HepG2 (cell line): ENCODE measurements at regions not wholly inside any gene's neighbourhood (a gene's known extent, or its start where the extent isn't known, plus 50 kb on each side); places are given as distances from the start of the nearest gene placed in this dataset.
A peak's percentile ranks its signal among the peaks of the same experiment; 100 is the strongest.

ENCODE experiments used
- E2F5 ChIP-seq: sonication (generic); formaldehyde crosslinking; conservative IDR thresholded peaks from 2 replicates; pipeline ENCODE4 v1.4.0; 2020; ENCODE audit warnings: missing genetic modification reagents
- FOXA1 ChIP-seq, 2 experiments: fragments of 450-650 bp in 1 of 2; sonication (generic) in 1 of 2; formaldehyde crosslinking in 1 of 2; IDR thresholded peaks; 2 replicates each; pipeline versions ENCODE4 v1.4.0 to v1.6.1; 2016 to 2020; ENCODE audit warnings: missing genetic modification reagents in 1 of 2
- GFI1 ChIP-seq: sonication (generic); formaldehyde crosslinking; IDR thresholded peaks from 2 replicates; pipeline ENCODE4 v1.5.0; 2020; ENCODE audit warnings: missing genetic modification reagents, mild to moderate bottlenecking, borderline replicate concordance
- HIC2 ChIP-seq: sonication (generic); formaldehyde crosslinking; IDR thresholded peaks from 2 replicates; pipeline ENCODE4 v1.9.0; 2022; ENCODE audit warnings: low read depth, missing genetic modification reagents
- HOXD1 ChIP-seq: sonication (generic); formaldehyde crosslinking; IDR thresholded peaks from 2 replicates; pipeline ENCODE4 v1.5.0; 2020; ENCODE audit warnings: missing genetic modification reagents
- KAT2B ChIP-seq: fragments of 150-350 bp; IDR thresholded peaks from 2 replicates; pipeline ENCODE4 v1.6.1; 2014; ENCODE audit warnings: low read depth, low read length, borderline replicate concordance
- MEIS1 ChIP-seq: sonication (generic); formaldehyde crosslinking; IDR thresholded peaks from 2 replicates; pipeline ENCODE4 v1.9.0; 2021; ENCODE audit warnings: mild to moderate bottlenecking, missing genetic modification reagents, moderate library complexity, borderline replicate concordance
- MEIS2 ChIP-seq: sonication (generic); formaldehyde crosslinking; IDR thresholded peaks from 2 replicates; pipeline ENCODE4 v1.9.0; 2021; ENCODE audit warnings: mild to moderate bottlenecking, missing genetic modification reagents
- MLX ChIP-seq: IDR thresholded peaks from 2 replicates; pipeline ENCODE4 v1.6.1; 2016
- MXD1 ChIP-seq: sonication (generic); formaldehyde crosslinking; IDR thresholded peaks from 2 replicates; pipeline ENCODE4 v1.4.0; 2020; ENCODE audit warnings: mild to moderate bottlenecking, missing genetic modification reagents
- MXD3 ChIP-seq: IDR thresholded peaks from 2 replicates; pipeline ENCODE4 v1.6.1; 2016; ENCODE audit warnings: mild to moderate bottlenecking, missing biosample characterization, missing genetic modification reagents
- PHF21A ChIP-seq: sonication (generic); formaldehyde crosslinking; IDR thresholded peaks from 2 replicates; pipeline ENCODE4 v1.5.0; 2020; ENCODE audit warnings: mild to moderate bottlenecking, missing genetic modification reagents
- PRPF4 ChIP-seq: fragments of 200-400 bp; formaldehyde crosslinking; IDR thresholded peaks from 2 replicates; pipeline ENCODE4 v1.6.1; 2016; ENCODE audit warnings: low read length, low read depth; ENCODE audit not compliant: poor library complexity, severe bottlenecking
- PTBP1 ChIP-seq: fragments of 200-400 bp; formaldehyde crosslinking; IDR thresholded peaks from 2 replicates; pipeline ENCODE4 v1.6.1; 2018; ENCODE audit warnings: low read length, low read depth; ENCODE audit not compliant: poor library complexity, severe bottlenecking
- RAD21 ChIP-seq: fragments of 450-650 bp; formaldehyde crosslinking; IDR thresholded peaks from 2 replicates; pipeline ENCODE4 v1.5.0; 2020; ENCODE audit warnings: mild to moderate bottlenecking
- SATB2 ChIP-seq: sonication (generic); formaldehyde crosslinking; IDR thresholded peaks from 2 replicates; pipeline ENCODE4 v1.5.0; 2020; ENCODE audit warnings: missing genetic modification reagents
- SMC3 ChIP-seq: IDR thresholded peaks from 2 replicates; pipeline ENCODE4 v1.6.1; 2011; ENCODE audit warnings: low read length, improper control_type of control experiment
- SP5 ChIP-seq: IDR thresholded peaks from 2 replicates; pipeline ENCODE4 v1.6.1; 2016; ENCODE audit warnings: low read depth, borderline replicate concordance
- ZBTB44 ChIP-seq: sonication (generic); formaldehyde crosslinking; IDR thresholded peaks from 2 replicates; pipeline ENCODE4 v1.4.0; 2020; ENCODE audit warnings: missing genetic modification reagents
- ZFP41 ChIP-seq: sonication (generic); formaldehyde crosslinking; IDR thresholded peaks from 2 replicates; pipeline ENCODE4 v1.4.0; 2020; ENCODE audit warnings: mild to moderate bottlenecking, missing genetic modification reagents, borderline replicate concordance
- ZKSCAN8 ChIP-seq: IDR thresholded peaks from 2 replicates; pipeline ENCODE4 v1.6.1; 2016; ENCODE audit warnings: borderline replicate concordance, missing genetic modification reagents, missing compliant biosample characterization
- ZMAT3 ChIP-seq: sonication (generic); formaldehyde crosslinking; conservative IDR thresholded peaks from 2 replicates; pipeline ENCODE4 v1.7.0; 2021; ENCODE audit warnings: missing genetic modification reagents
- ZMYM4 ChIP-seq: sonication (generic); formaldehyde crosslinking; IDR thresholded peaks from 2 replicates; pipeline ENCODE4 v1.8.1; 2023; ENCODE audit warnings: mild to moderate bottlenecking, missing genetic modification reagents
- ZNF180 ChIP-seq: sonication (generic); formaldehyde crosslinking; IDR thresholded peaks from 2 replicates; pipeline ENCODE4 v1.4.0; 2020; ENCODE audit warnings: low read depth, missing genetic modification reagents, borderline replicate concordance
- ZNF292 ChIP-seq: sonication (generic); formaldehyde crosslinking; IDR thresholded peaks from 2 replicates; pipeline ENCODE4 v1.8.1; 2022; ENCODE audit warnings: mild to moderate bottlenecking, low read depth, missing genetic modification reagents, borderline replicate concordance
- ZNF354B ChIP-seq: sonication (generic); formaldehyde crosslinking; IDR thresholded peaks from 2 replicates; pipeline ENCODE4 v1.8.0; 2022; ENCODE audit warnings: mild to moderate bottlenecking, missing genetic modification reagents
- ZNF556 ChIP-seq: sonication (generic); formaldehyde crosslinking; IDR thresholded peaks from 2 replicates; pipeline ENCODE4 v1.4.0; 2020; ENCODE audit warnings: mild to moderate bottlenecking, missing genetic modification reagents, borderline replicate concordance

GRCh38 chr6:137352859-137353258 is 133.7 kb upstream of the IFNGR1 start (continued):
- no peak for TF ChIP-seq MEIS1 (CRISPR knock-in tag)
- no peak for TF ChIP-seq FOXA1 (IDR thresholded peaks at IDR 0.05)
- TF ChIP-seq FOXA1 (CRISPR knock-in tag; IDR thresholded peaks at IDR 0.05), result peak; percentile 65
- TF ChIP-seq ZMYM4 (CRISPR knock-in tag), result peak; percentile 55; the same call in 1 of the 2 replicates
- no peak for TF ChIP-seq MXD1
- TF ChIP-seq KAT2B, result no peak
- no peak for TF ChIP-seq GFI1 (CRISPR knock-in tag)
- TF ChIP-seq SMC3, result peak; percentile 36; the same call in 1 of the 2 replicates
- no peak for TF ChIP-seq ZNF292 (CRISPR knock-in tag)
- no peak for TF ChIP-seq ZNF354B
- no peak for TF ChIP-seq RAD21
- TF ChIP-seq ZNF556, result no peak
- TF ChIP-seq HIC2 (CRISPR knock-in tag), result no peak
- peak; percentile 50; the same call in 1 of the 2 replicates for TF ChIP-seq ZKSCAN8 (CRISPR knock-in tag)
- no peak for TF ChIP-seq ZFP41 (CRISPR knock-in tag)
- TF ChIP-seq MLX (CRISPR knock-in tag), result no peak
- no peak; the same call in 1 of the 2 replicates for TF ChIP-seq MEIS2 (CRISPR knock-in tag)
- TF ChIP-seq ZMAT3 (CRISPR knock-in tag), result no peak
- no peak for TF ChIP-seq SATB2 (CRISPR knock-in tag)
- no peak for TF ChIP-seq HOXD1
- TF ChIP-seq E2F5 (CRISPR knock-in tag), result no peak
- no peak for TF ChIP-seq PHF21A (CRISPR knock-in tag)
- TF ChIP-seq ZBTB44 (CRISPR knock-in tag), result no peak
- no peak for TF ChIP-seq PTBP1
- TF ChIP-seq PRPF4, result no peak
- no peak for TF ChIP-seq ZNF180 (CRISPR knock-in tag)
- no peak for TF ChIP-seq SP5 (CRISPR knock-in tag)
- no peak for TF ChIP-seq MXD3 (CRISPR knock-in tag)
